ENCODE measurements at regions not wholly inside any gene's neighbourhood (a gene's known extent, or its start where the extent isn't known, plus 50 kb on each side); places are given as distances from the start of the nearest gene placed in this dataset.

DNA sequence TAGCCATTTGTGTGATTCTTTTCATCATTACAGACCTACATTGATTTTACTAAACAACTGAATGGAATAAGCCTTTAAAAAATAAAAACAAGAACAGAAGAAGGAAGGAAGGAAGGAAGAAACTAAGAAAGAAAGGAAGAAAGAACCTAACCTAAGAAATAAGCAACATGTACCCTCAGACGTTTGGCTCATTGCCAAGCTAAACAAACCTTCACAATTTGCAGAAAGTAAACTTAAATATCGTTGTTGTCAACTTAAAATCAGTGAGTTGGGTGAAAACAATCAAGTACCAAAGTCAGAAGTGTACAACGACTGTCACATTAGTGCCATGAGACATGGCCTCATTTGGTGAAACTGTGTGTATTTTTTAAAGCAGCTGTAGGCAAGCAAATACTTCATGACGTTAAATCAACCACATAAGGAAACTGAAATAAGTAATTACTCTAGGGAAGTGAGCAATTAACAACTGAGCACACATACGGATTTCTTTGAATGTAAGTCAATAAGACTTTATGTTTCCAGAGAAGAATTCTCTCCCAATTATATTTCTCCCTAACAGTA lies 313.1 kb upstream of the TMPRSS15 start:
- TF ChIP-seq, protein P1, sequence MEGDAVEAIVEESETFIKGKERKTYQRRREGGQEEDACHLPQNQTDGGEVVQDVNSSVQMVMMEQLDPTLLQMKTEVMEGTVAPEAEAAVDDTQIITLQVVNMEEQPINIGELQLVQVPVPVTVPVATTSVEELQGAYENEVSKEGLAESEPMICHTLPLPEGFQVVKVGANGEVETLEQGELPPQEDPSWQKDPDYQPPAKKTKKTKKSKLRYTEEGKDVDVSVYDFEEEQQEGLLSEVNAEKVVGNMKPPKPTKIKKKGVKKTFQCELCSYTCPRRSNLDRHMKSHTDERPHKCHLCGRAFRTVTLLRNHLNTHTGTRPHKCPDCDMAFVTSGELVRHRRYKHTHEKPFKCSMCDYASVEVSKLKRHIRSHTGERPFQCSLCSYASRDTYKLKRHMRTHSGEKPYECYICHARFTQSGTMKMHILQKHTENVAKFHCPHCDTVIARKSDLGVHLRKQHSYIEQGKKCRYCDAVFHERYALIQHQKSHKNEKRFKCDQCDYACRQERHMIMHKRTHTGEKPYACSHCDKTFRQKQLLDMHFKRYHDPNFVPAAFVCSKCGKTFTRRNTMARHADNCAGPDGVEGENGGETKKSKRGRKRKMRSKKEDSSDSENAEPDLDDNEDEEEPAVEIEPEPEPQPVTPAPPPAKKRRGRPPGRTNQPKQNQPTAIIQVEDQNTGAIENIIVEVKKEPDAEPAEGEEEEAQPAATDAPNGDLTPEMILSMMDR (IDR thresholded peaks at IDR 0.05) = no peak
- TF ChIP-seq POLR2AphosphoS5 (IDR thresholded peaks at IDR 0.05) = no peak
